ENCODE measurements at regions not wholly inside any gene's neighbourhood (a gene's known extent, or its start where the extent isn't known, plus 50 kb on each side); places are given as distances from the start of the nearest gene placed in this dataset.

GRCh38 chr16:80418517-80419355 lies 122.1 kb upstream of the DYNLRB2 start:
- no peak for DNase-seq

- DNase-seq, result no peak
Measured at GRCh38 chr16:80417706-80418271, 123.0 kb upstream of the DYNLRB2 start.

- DNase-seq, result no peak
Measured at GRCh38 chr16:80408014-80408413, 132.8 kb upstream of the DYNLRB2 start.

- DNase-seq, result no peak
Measured at GRCh38 chr16:80407265-80407987, 133.4 kb upstream of the DYNLRB2 start.

GRCh38 chr16:80404847-80405246 lies 135.9 kb upstream of the DYNLRB2 start:
- no peak for DNase-seq

GRCh38 chr16:80403894-80404293 lies 136.9 kb upstream of the DYNLRB2 start:
- DNase-seq, result no peak

GRCh38 chr16:80390871-80391489 lies 149.8 kb upstream of the DYNLRB2 start:
- DNase-seq, result no peak

- no peak for DNase-seq
Measured at GRCh38 chr16:80390046-80390445, 150.7 kb upstream of the DYNLRB2 start.

- no peak for DNase-seq
Measured at GRCh38 chr16:80389338-80389737, 151.5 kb upstream of the DYNLRB2 start.

- no peak for DNase-seq
Measured at GRCh38 chr16:80387318-80387921, 153.4 kb upstream of the DYNLRB2 start.

- no peak for DNase-seq
Measured at GRCh38 chr16:80384862-80385261, 155.9 kb upstream of the DYNLRB2 start.

- DNase-seq, result no peak
Measured at GRCh38 chr16:80380514-80380913, 160.3 kb upstream of the DYNLRB2 start.

GRCh38 chr16:80377096-80377956 lies 163.5 kb upstream of the DYNLRB2 start:
- no peak for DNase-seq

- no peak for DNase-seq
Measured at GRCh38 chr16:80375973-80376372, 164.8 kb upstream of the DYNLRB2 start.

GRCh38 chr16:80375513-80375912 lies 165.3 kb upstream of the DYNLRB2 start:
- DNase-seq, result no peak

GRCh38 chr16:80372341-80372740 lies 168.5 kb upstream of the DYNLRB2 start:
- DNase-seq, result no peak

- no peak for DNase-seq
Measured at GRCh38 chr16:80369138-80369958, 171.4 kb upstream of the DYNLRB2 start.

- DNase-seq, result no peak
Measured at GRCh38 chr16:80367037-80367658, 173.6 kb upstream of the DYNLRB2 start.

- no peak for DNase-seq
Measured at GRCh38 chr16:80366023-80366422, 174.8 kb upstream of the DYNLRB2 start.

- DNase-seq, result no peak
Measured at GRCh38 chr16:80362816-80363215, 178.0 kb upstream of the DYNLRB2 start.

- no peak for DNase-seq
Measured at GRCh38 chr16:80356365-80356764, 184.4 kb upstream of the DYNLRB2 start.
